ENCODE measurements at regions not wholly inside any gene's neighbourhood (a gene's known extent, or its start where the extent isn't known, plus 50 kb on each side); places are given as distances from the start of the nearest gene placed in this dataset.
"Not testable (repeated sequence)": the region's sequence is repeated elsewhere in the genome, so short reads cannot be mapped to it uniquely, and the experiment has no call there.

GRCh38 chr11:91299980-91300379 lies 924.6 kb upstream of the FAT3 start:
- Mint-ChIP-seq H3K4me1 (no peaks in the 10 kb centered on the region), H3K36me3 (no peaks in the 10 kb centered on the region), H3K27ac (no peak overlapping the region), H3K27me3 (no peaks in the 10 kb centered on the region), H3K9me3 (ENCODE audit: low read depth) (peaks cover 14% of the 10 kb centered on the region), H3K4me3 (no peak overlapping the region)
- ATAC-seq (no peak), DNase-seq (no peak)
- CTCF ChIA-PET = no interaction called here

GRCh38 chr11:91296629-91297028 lies 928.0 kb upstream of the FAT3 start:
- H3K36me3 Mint-ChIP-seq = no peaks in the 10 kb centered on the region
- no peak overlapping the region for H3K4me3 Mint-ChIP-seq
- no peak overlapping the region for H3K27ac Mint-ChIP-seq
- peaks cover 11% of the 10 kb centered on the region for H3K9me3 Mint-ChIP-seq (ENCODE audit: low read depth)
- CTCF ChIA-PET = no interaction called here
- no peaks in the 10 kb centered on the region for H3K4me1 Mint-ChIP-seq
- ATAC-seq (no peak), DNase-seq (no peak)
- H3K27me3 Mint-ChIP-seq = no peaks in the 10 kb centered on the region

- Mint-ChIP-seq H3K36me3 (no peaks in the 10 kb centered on the region), H3K4me1 (no peaks in the 10 kb centered on the region), H3K27me3 (no peaks in the 10 kb centered on the region), H3K27ac (no peak overlapping the region), H3K4me3 (no peak overlapping the region), H3K9me3 (ENCODE audit: low read depth) (peaks cover 7% of the 10 kb centered on the region)
- no peak for ATAC-seq
- CTCF ChIA-PET = no interaction called here
- no peak for DNase-seq
Measured at GRCh38 chr11:91295591-91295990, 929.0 kb upstream of the FAT3 start.

GRCh38 chr11:91293119-91293518 lies 931.5 kb upstream of the FAT3 start:
- CTCF ChIA-PET = no interaction called here
- no peaks in the 10 kb centered on the region for H3K36me3 Mint-ChIP-seq
- peaks cover 3% of the 10 kb centered on the region for H3K9me3 Mint-ChIP-seq (ENCODE audit: low read depth)
- no peaks in the 10 kb centered on the region for H3K27me3 Mint-ChIP-seq
- no peak overlapping the region for H3K27ac Mint-ChIP-seq
- no peaks in the 10 kb centered on the region for H3K4me1 Mint-ChIP-seq
- DNase-seq (no peak), ATAC-seq (no peak)
- H3K4me3 Mint-ChIP-seq = no peak overlapping the region

- Mint-ChIP-seq H3K36me3 (no peaks in the 10 kb centered on the region), H3K4me1 (no peaks in the 10 kb centered on the region), H3K9me3 (ENCODE audit: low read depth) (peaks cover 6% of the 10 kb centered on the region), H3K27me3 (no peaks in the 10 kb centered on the region), H3K27ac (no peak overlapping the region), H3K4me3 (no peak overlapping the region)
- CTCF ChIA-PET = no interaction called here
- DNase-seq (no peak), ATAC-seq (no peak)
Measured at GRCh38 chr11:91272089-91272488, 952.5 kb upstream of the FAT3 start.

GRCh38 chr11:91268512-91269295 lies 955.9 kb upstream of the FAT3 start:
- H3K4me3 Mint-ChIP-seq; H3K27me3 Mint-ChIP-seq; H3K27ac Mint-ChIP-seq; CTCF ChIA-PET; H3K4me1 Mint-ChIP-seq; H3K36me3 Mint-ChIP-seq; H3K9me3 Mint-ChIP-seq (ENCODE audit: low read depth); ATAC-seq; DNase-seq: not testable (repeated sequence)

GRCh38 chr11:91265946-91266345 lies 958.7 kb upstream of the FAT3 start:
- Mint-ChIP-seq H3K27ac (no peak overlapping the region), H3K36me3 (no peaks in the 10 kb centered on the region), H3K27me3 (no peaks in the 10 kb centered on the region), H3K4me1 (no peaks in the 10 kb centered on the region), H3K4me3 (no peak overlapping the region), H3K9me3 (ENCODE audit: low read depth) (peaks cover 6% of the 10 kb centered on the region)
- ATAC-seq = no peak
- no peak for DNase-seq
- CTCF ChIA-PET = no interaction called here

- no peak overlapping the region for H3K27ac Mint-ChIP-seq
- H3K4me1 Mint-ChIP-seq = no peaks in the 10 kb centered on the region
- CTCF ChIA-PET = no interaction called here
Measured at GRCh38 chr11:91264481-91264880, 960.1 kb upstream of the FAT3 start.

GRCh38 chr11:91263496-91264365 lies 960.9 kb upstream of the FAT3 start:
- no peak overlapping the region for H3K4me3 Mint-ChIP-seq
- no peaks in the 10 kb centered on the region for H3K4me1 Mint-ChIP-seq
- H3K9me3 Mint-ChIP-seq (ENCODE audit: low read depth) = no peaks in the 10 kb centered on the region
- no peak overlapping the region for H3K27ac Mint-ChIP-seq
- DNase-seq = no peak
- CTCF ChIA-PET = no interaction called here
- no peak for ATAC-seq
- no peaks in the 10 kb centered on the region for H3K36me3 Mint-ChIP-seq
- no peaks in the 10 kb centered on the region for H3K27me3 Mint-ChIP-seq

More at GRCh38 chr11:91264481-91264880, 960.1 kb upstream of the FAT3 start:
- Mint-ChIP-seq H3K9me3 (ENCODE audit: low read depth) (no peaks in the 10 kb centered on the region), H3K27me3 (no peaks in the 10 kb centered on the region), H3K4me3 (no peak overlapping the region), H3K36me3 (no peaks in the 10 kb centered on the region)
- no peak for ATAC-seq
- DNase-seq = no peak

- no peak for ATAC-seq
Measured at GRCh38 chr11:91261513-91261912, 963.1 kb upstream of the FAT3 start.

GRCh38 chr11:91258876-91259275 lies 965.7 kb upstream of the FAT3 start:
- Mint-ChIP-seq H3K9me3 (ENCODE audit: low read depth) (no peaks in the 10 kb centered on the region), H3K4me1 (no peaks in the 10 kb centered on the region), H3K36me3 (no peaks in the 10 kb centered on the region), H3K27ac (no peak overlapping the region), H3K27me3 (no peaks in the 10 kb centered on the region), H3K4me3 (no peak overlapping the region)
- DNase-seq (no peak), ATAC-seq (no peak)
- CTCF ChIA-PET = interaction anchor here (1.1 kb wide), 1 partner anchor 11 kb away, joined by 4 read pairs; no protein-coding TSS in a partner anchor

More at GRCh38 chr11:91261513-91261912, 963.1 kb upstream of the FAT3 start:
- no peaks in the 10 kb centered on the region for H3K36me3 Mint-ChIP-seq
- H3K27me3 Mint-ChIP-seq = no peaks in the 10 kb centered on the region
- no peak overlapping the region for H3K27ac Mint-ChIP-seq
- CTCF ChIA-PET = no interaction called here
- no peaks in the 10 kb centered on the region for H3K9me3 Mint-ChIP-seq (ENCODE audit: low read depth)
- no peaks in the 10 kb centered on the region for H3K4me1 Mint-ChIP-seq
- H3K4me3 Mint-ChIP-seq = no peak overlapping the region
- DNase-seq = no peak

GRCh38 chr11:91257667-91258066 lies 967.0 kb upstream of the FAT3 start:
- CTCF ChIA-PET = no interaction called here
- ATAC-seq (no peak), DNase-seq (no peak)
- Mint-ChIP-seq H3K9me3 (ENCODE audit: low read depth) (no peaks in the 10 kb centered on the region), H3K4me3 (no peak overlapping the region), H3K4me1 (no peaks in the 10 kb centered on the region), H3K27ac (no peak overlapping the region), H3K36me3 (no peaks in the 10 kb centered on the region), H3K27me3 (no peaks in the 10 kb centered on the region)

- DNase-seq (no peak), ATAC-seq (no peak)
- no peaks in the 10 kb centered on the region for H3K4me1 Mint-ChIP-seq
- H3K36me3 Mint-ChIP-seq = no peaks in the 10 kb centered on the region
- H3K9me3 Mint-ChIP-seq (ENCODE audit: low read depth) = no peaks in the 10 kb centered on the region
- CTCF ChIA-PET = interaction anchor here (1.6 kb wide), 1 partner anchor 11 kb away, joined by 4 read pairs; no protein-coding TSS in a partner anchor
- H3K4me3 Mint-ChIP-seq = no peak overlapping the region
- no peaks in the 10 kb centered on the region for H3K27me3 Mint-ChIP-seq
- H3K27ac Mint-ChIP-seq = no peak overlapping the region
Measured at GRCh38 chr11:91248199-91248807, 976.3 kb upstream of the FAT3 start.
